Activated T-cell treated with anti-CD3 and anti-CD28 coated beads, Interleukin-2, amount 50 U/mL, for 1 hour (primary cell): ENCODE measurements at regions not wholly inside any gene's neighbourhood (a gene's known extent, or its start where the extent isn't known, plus 50 kb on each side); places are given as distances from the start of the nearest gene placed in this dataset.
A peak's percentile ranks its signal among the peaks of the same experiment; 100 is the strongest.
"Not testable (repeated sequence)": the region's sequence is repeated elsewhere in the genome, so short reads cannot be mapped to it uniquely, and the experiment has no call there.

ENCODE experiments used
- DNase-seq: peaks from one replicate; pipeline ENCODE4 v3.0.0-alpha.2; 2020

- DNase-seq: peak; percentile 16
Observed at GRCh38 chr10:133785846-133786602, 159.4 kb upstream of the FRG2B start.

- DNase-seq: not testable (repeated sequence)
Observed at GRCh38 chr10:133785178-133785577, 158.6 kb upstream of the FRG2B start.

- DNase-seq: not testable (repeated sequence)
Observed at GRCh38 chr10:133765308-133765707, 138.7 kb upstream of the FRG2B start.

GRCh38 chr10:133764823-133765209 lies 138.2 kb upstream of the FRG2B start:
- DNase-seq: not testable (repeated sequence)

- DNase-seq: not testable (repeated sequence)
Observed at GRCh38 chr10:133763875-133764822, 137.6 kb upstream of the FRG2B start.

- not testable (repeated sequence) for DNase-seq
Observed at GRCh38 chr10:133763190-133763589, 136.6 kb upstream of the FRG2B start.

GRCh38 chr10:133753545-133753944 lies 127.0 kb upstream of the FRG2B start:
- DNase-seq: not testable (repeated sequence)
